HG03565 (cell line): ENCODE measurements at regions not wholly inside any gene's neighbourhood (a gene's known extent, or its start where the extent isn't known, plus 50 kb on each side); places are given as distances from the start of the nearest gene placed in this dataset.

Experiments
- ATAC-seq: cut with Tn5 transposase; IDR thresholded peaks from one replicate; pipeline ENCODE4 v1.9.1; 2021; ENCODE audit warnings: mild to moderate bottlenecking, moderate library complexity; ENCODE audit not compliant: unreplicated experiment

DNA sequence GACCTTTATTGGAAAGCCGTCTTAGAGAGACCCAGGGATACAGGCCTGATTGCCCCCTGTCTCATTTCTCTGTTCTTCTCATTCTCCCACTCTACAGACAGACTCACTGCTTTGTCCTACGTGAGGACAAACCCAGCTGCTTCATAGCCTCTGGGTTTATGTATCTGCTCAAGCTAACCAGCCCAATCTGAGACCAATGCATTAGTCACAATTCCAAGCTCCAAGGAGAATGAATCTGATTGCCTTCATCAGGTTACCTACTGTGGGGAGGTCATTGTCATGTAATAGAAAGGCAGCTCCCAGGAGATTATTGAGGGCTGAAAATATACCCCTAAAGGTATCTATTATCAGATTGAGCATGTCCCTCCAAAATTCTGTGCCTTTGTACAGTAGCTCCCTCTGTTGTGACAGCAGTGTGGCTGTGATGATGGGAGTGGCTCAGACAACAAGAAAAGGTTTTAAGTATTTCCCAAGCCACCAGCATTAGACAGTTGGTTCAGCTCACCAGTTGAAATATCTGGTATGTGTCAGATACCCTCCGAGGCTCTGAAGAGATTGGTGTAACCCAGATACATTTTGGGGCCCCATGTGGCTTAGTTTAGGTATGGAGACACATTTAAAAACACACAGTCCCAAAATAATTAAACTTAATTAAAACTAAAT lies 123.1 kb upstream of the EEPD1 start:
- no peak for ATAC-seq

DNA sequence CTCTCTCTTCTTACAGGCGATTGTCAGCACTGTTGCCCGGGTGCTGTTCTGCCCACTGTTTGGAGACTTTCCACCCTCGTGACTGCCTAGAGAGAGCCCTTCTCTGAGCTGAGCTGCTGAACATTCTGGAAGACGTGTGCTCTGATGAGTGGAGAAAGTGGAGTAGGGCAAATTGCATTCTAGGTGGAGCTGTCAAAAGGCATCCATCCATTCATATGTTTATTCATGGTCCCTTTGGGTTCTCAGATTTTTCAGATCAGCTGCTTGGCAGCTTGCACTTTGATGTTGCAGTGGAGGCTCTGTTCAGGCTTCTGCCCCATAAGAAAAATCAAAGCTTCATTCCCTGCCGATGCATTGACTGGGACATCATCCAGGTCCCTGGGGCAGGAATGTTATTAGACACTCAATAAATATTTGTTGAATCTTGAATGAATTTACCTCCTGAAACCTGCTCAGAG lies 120.7 kb upstream of the EEPD1 start:
- no peak for ATAC-seq

DNA sequence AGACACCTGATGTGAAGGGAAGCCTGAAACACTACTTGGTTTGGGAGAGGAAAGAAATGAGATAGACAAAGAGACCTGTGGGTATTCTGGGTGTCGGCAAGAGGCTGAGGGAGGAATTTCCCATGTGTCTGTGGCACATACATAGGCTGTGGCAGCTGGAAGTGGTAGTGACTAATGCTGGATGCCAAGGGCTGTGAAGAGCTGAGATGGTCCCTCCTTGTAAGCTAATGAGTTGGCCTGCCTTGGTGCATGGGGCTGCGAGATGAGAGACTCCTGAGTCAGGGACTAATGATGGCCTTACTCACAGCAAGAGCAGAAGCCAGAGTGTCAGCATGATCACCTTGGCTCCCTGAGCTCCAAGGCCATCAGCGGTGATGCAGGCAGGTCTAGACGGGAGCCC lies 119.0 kb upstream of the EEPD1 start:
- no peak for ATAC-seq

DNA sequence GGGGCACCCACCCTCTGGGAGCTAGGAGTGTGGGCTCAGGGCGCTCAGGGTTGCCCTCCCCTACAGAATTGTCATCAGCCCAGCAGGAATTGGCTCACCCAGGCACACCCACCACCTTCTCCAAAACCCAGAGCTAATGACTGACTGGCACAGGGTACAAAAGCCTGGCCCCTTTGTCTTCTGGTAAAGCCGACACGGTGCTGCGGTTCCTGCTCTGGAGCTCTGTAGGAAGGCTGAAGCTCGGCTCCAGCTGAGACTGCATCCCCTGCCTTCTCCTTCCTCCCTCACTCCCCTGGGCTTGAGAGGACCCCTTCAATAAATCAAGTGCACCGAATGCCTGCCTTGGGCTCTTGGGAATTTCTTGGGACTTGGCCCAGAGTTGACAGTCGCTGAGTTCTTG lies 117.9 kb upstream of the EEPD1 start:
- ATAC-seq: no peak

DNA sequence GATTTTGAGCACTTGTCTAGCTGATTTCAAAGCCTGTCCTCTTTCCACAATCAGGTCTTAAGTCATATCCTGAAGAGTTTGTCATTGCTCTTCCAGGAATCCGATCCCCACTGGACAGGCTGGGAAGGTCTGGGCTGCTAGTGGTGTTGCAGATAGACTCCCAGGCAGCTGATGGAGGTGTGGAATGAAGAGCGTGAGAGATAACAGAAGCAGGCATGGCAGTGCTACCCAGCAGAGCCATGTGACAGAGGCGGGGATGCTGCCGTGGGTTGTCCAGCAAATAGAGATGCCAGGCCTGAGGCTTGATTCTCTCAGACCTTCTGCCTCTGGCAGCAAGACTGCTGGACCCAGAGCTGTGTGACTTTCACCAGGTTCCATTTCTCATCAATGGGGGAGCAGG lies 116.5 kb upstream of the EEPD1 start:
- ATAC-seq: no peak

DNA sequence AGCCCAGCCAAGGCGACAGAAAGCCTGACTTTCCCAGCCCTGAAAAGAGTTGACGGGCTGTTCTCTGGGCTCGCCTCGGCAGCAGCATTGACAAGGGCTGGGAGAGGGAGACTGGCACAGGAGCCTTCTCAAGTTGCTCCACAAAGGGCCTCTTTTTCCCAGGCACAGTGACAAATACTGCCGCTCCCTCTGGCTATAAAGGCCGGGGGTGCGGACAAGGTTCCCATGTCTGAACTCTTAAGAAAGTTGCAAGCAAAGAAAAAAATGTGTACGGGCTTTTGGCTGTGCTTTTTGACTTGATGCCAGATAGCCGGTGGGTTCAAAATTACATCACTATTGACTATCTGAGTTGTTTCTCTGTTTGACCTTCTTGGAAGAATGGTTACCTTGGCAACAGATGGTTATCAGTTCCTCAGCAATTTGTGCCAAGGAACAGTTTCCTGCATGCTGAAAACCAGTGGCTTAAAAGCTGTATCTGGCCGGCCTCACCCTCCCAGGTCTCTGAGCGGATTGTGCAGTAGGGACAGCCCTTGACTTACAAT lies 115.9 kb upstream of the EEPD1 start:
- no peak for ATAC-seq

DNA sequence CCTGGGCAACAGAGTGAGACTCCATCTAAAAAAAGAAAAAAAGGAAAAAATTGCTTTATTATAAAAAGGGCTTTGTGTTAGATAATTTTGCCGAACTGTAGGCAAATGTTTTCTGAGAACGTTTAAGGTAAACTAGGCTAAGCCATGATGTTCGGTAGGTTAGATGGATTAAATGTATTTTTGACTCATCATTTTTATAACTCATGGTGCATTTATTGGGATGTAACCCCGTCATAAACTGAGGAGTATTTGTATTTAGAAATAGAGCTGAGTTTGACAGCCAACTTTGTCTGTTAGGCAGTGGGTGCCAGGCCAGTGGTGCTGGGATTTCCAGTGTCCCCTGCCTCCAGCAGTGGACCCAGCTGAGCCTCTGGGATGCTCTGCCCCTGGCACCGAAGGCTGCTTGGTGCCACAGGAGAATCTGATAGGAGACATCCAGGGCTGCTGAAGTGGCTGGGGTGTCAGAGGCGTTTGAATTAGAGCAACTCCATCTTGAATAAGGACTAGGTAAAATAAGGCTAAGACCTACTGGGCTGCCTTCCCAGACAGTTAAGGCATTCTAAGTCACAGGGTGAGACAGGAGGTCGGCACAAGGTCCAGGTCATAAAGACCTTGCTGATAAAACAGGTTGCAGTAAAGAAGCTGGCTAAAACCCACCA lies 114.9 kb upstream of the EEPD1 start:
- ATAC-seq: no peak

DNA sequence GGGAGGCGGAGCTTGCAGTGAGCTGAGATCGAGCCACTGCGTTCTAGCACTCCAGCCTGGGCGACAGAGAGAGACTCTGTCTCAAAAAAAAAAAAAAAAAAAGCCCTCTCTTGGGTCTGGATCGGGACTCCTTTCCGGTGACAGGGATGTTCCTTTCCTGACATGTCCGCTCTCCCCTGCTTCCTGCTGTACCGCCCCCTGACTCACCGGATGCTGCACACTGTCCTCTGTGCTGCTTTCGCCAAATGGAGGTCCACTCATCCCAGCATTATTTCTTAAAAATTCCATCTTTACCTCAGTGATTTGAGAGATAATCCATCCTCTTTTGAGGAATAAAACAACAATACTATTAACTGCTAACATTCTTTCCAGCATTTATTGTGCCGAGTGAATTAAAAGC lies 113.8 kb upstream of the EEPD1 start:
- ATAC-seq: no peak

DNA sequence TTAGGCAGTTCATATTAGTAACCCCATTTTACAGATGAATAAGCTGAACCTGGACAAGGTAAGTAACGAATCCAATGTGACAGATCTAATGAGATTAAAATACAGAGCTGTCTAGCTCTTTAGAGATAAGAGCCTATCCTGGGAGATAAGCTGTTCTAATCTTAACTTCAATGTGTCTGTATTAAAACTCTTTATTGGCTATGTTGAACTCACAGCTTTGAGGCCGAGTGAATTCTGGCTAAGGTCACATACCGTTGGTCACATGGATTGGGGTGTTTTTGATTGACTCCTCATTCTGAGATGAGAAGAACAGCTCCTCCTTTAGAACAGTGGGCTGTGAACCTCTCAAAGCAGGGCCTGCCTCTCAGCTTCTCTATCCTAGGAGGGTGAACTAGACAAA lies 113.4 kb upstream of the EEPD1 start:
- ATAC-seq: no peak

DNA sequence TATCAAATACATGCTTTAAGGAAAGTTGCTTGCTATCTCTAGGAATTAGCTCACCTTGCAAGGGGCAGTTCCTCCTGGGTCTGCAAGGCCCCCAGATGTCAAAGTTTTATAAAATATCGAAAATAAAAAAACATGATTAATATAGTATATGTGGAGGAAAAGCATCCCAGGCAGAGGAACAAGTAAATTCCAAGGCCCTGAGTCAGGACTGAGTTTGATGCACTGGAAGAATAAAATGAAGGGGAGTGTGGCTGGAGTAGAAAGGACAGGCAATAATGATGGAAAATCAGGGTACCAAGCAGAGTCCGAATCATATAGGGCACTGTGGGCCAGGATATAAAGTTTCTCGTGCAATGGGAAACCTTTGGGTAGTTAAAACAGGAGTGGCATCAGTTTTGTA lies 112.4 kb upstream of the EEPD1 start:
- ATAC-seq: no peak

DNA sequence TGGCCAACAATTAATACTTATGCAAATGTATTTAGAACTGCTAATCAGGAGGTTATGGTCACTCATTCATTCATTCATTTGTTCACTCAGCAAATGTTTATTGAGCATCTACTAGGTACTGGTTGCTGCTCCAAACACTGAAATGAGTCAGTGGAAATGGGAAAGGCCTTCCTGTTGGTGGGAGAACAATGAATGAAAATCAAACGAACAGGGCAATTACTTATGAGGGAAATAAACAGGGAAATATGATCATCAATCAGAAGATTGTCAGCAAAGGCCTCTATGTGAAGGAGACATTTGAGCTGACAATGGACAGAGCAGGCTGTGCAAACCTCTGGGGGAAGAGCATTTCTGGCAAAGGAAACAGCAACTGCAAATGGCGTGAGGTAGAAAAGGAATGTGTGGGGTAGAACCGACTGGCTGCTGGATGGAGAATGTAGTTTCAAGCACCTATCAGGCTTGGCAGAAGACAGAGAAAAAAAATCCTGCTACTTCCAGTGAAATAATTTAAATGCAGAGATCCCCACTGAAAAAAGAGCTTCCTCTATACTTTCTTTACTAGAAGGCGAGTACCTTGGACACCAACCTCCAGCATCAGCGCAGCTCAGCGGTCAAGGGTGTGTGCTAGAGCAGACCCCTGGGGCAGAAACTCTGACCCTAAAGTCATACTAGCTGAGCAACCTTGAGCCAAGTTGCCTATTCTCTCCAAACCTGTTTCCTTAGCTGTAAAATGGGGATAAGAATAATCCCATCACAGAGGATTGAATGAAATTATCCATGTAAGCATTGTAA lies 108.8 kb upstream of the EEPD1 start:
- ATAC-seq: no peak

DNA sequence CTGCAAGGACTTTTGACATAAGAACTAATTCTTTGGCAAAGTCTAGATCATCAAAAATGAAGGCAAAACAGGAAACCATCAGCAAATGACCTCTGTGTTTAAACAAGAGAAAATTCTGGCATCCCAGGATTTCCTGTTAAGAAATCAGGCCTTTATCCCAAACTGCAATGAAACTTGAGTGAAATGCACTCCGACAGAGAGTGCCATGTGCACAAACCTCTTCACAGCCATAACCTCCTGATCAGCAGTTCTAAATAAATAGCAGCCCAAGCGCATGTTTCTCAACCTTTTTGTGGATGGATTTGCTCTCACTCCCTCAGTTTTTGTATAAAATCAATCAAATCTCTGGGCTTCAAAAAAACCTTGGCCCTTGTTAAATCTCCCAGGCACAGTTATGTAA lies 107.7 kb upstream of the EEPD1 start:
- no peak for ATAC-seq

DNA sequence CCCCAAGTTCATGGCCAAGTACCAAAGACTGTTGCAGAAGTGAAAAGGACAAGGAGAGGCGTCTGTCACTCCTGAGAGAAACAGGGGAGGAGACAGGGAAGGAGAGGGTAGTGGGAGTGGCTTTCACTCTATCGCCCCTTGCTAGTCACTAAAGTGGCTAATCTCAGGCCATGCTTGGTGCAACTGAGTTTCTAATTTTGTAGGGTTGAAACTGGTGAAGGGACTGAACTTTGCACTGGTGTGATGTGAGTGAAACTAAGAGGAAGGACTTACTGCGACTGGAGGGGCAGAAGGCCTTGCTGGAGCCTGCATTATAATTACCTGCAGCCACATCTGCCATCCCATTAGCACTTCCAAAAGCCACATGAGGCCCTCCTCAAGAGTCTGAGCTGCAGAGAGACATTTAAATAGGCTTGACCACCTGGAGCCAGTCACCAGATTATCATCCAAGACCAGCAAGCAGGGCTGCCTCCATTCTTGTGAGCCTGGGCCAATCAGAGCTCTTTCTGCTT lies 107.2 kb upstream of the EEPD1 start:
- ATAC-seq: no peak

DNA sequence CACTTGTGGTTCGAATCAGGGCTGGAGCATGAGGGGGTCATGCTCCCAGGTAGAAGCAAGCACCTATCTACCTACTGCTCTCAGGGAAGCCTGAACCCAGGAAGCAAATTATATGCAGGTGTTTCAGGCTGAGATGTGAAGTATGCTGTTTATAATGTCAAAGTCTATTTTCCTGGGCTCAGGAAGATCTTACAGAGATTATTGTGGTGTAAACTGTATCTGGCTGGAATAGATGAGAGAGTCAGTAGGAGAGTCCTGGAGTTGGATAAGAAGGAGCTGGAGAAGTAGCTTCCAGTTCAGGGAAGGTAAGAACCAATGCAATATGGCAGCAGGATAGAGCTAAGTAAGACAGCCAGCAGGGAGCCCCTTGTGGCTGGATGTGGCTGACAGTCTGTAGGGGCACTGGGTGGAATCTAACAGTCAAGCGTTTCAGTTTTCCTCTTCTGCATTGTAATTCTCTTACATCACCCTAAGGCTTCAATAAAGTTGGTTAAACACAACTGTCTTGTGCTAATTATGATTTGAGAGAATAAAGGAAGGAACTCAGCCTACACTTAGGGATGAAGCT lies 105.9 kb upstream of the EEPD1 start:
- ATAC-seq: no peak

DNA sequence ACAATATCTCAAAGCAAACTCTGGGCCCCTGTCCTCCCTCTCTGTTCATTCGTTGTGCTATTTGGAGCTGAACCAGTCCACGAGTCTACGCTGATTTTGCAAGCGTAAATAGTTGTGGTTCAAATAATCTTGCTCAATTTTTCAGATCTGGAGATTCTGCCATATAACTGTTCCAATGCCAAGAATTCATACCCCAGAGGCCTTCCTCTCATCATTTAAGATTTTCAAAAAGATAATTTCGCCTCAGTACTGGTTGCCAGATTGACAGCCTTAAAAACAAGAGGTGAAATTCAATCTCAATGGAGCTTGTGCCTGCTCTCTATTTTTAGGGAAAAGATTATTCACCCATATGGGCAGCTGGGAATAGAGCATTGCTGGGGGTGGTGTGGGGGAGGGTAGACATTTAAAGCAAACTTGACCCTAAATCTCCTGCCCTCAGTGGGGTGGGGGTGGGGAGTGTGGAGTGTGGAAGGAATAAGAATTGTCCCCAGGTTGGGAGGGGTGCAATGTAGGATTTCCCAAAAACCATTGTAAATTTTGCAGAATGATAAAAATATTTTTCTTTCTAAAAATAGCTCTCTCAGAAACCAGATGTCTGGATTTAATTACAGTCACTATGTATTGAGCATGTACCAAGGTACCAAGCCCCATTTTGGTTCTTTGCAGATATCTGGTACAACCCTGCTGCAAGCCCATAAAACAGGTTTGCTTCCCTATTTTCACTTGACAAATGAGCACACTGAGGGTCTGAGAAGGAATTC lies 104.7 kb upstream of the EEPD1 start:
- ATAC-seq: no peak

DNA sequence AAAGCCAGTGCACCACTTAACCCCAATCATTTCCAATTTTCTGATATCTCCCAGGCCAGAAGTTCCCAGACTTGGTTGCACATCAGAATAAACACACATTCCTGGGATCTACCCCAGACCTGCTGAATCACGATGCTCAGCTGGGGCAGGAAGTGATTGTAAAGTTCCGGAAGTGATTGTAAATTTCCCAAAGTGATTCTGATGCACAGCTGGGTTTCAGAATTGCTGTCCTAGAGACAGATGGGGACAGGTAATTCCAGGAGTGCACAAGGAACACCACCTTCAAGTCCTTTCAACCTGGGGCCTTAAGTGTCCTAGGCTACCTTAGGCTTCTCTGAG lies 104.2 kb upstream of the EEPD1 start:
- ATAC-seq: no peak

DNA sequence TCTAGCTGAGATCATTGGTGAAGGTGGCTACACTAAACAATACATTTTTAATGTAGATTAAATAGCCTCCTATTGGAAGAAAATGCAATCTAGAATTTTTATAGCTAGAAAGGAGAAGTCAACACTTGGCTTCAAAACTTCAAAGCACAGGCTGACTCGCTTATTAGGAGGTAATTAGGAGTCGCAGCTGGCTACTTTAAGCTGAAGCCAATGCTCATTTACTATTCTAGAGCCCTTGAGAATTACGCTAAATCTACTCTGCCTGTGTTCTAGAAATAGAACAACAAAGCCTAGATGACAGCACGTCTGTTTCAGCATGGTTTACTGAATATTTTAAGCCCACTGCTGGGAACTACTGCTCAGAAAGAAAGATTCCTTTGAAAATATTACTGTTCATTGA lies 101.6 kb upstream of the EEPD1 start:
- no peak for ATAC-seq

DNA sequence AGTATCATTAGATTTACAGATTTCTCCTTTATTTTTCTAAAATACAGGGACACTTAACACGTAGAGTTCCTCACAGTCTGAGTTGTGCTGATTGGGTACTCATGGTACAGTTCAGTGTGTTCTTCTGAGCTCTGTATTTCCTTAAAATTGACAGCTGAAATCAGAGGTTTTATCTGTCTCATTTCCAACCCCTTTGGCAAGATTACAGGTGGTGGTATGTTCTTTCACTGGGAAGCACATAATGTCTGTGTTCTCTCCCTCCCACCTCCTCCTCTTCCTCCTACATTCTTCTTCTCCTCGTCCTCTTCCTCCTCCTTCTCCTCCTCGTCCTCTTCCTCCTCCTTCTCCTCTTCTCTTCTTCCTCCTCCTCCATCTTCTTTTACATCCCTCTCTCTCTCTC lies 99.5 kb upstream of the EEPD1 start:
- ATAC-seq: no peak

DNA sequence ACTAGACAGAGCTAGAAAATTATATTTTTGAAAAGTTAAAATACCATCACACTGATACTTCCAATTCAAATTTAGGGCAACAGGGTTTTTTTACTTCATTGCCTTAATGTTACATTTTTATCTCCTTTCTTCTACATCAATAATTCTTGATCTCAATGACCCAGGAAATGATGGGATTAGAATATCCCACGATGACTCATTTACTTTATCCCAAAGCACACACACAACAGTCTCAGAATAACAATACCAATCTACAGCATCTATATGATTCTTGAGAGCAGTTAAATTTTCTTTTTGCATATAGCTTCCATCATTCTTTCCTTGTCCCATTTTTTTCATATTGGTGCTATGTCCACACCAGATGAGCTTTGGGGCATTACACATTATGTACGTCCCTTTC lies 98.4 kb upstream of the EEPD1 start:
- ATAC-seq: no peak

DNA sequence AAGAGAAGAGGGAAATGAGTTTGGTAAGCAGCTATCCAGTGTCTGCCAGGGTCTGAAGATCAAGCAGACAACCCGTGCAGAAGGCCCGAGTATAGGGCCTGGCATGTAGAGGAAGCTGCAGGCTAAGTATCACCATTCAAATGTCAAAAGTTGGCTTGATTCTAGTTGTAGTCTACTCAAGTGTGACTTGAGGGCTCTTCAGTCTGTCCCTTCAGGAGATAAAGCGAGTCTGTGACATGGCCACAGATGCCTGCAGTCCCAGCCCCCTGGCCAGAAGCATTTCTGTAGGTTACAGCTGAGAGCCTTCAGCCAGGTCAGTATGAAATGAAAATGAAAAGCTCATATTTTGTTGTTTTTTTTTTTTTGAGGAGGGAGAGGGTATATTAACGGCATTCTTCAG lies 97.8 kb upstream of the EEPD1 start:
- no peak for ATAC-seq

DNA sequence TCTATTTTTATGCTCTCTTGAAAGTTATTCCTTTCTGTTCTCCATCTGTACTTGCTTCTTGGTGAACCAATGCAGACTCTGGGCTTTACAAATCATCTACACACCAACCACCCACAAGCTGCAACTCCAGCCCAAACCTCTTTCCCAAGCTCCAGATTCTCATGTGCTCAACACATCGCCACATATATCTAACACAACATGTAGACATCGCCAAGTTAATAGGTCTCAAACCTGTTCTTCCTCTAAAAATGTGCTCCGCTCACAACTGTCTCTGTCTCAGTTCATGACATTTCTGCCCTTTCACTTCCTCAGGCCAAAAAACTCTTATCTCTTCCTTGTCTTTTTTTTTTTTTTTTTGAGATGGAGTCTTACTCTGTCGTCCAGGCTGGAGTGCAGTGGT lies 95.7 kb upstream of the EEPD1 start:
- peak; percentile 46 for ATAC-seq
